Testis (tissue), 2 donors: ENCODE measurements at regions not wholly inside any gene's neighbourhood (a gene's known extent, or its start where the extent isn't known, plus 50 kb on each side); places are given as distances from the start of the nearest gene placed in this dataset.
"Not testable (repeated sequence)": the region's sequence is repeated elsewhere in the genome, so short reads cannot be mapped to it uniquely, and the experiment has no call there.

ENCODE experiments used
- DNase-seq: peaks from one replicate; pipeline ENCODE4 v3.0.0-alpha.2; 2019
- H3K27ac ChIP-seq, 2 donors: fragments of 200-600 bp; sonication (generic); one replicate each; pipeline ENCODE4 v1.5.1; 2019
- H3K27me3 ChIP-seq: fragments of 200-600 bp; sonication (generic); one replicate; pipeline ENCODE4 v1.5.1; 2019
- H3K36me3 ChIP-seq: fragments of 200-600 bp; sonication (generic); one replicate; pipeline ENCODE4 v1.5.1; 2017; ENCODE audit warnings: low read depth; ENCODE audit errors: missing control alignments
- H3K4me1 ChIP-seq: fragments of 200-600 bp; sonication (generic); one replicate; pipeline ENCODE4 v1.5.1; 2019
- H3K4me3 ChIP-seq, 2 donors: fragments of 200-600 bp; sonication (generic); one replicate each; pipeline ENCODE4 v1.5.1; 2017 to 2019
- H3K9me3 ChIP-seq: fragments of 200-600 bp; sonication (generic); one replicate; pipeline ENCODE4 v1.5.1; 2017
- CTCF ChIP-seq, 3 experiments: fragments of 450-650 bp in 2 of 3; fragments of 200-600 bp in 1 of 3; sonication (generic) in 1 of 3; IDR thresholded peaks; one replicate each; pipeline ENCODE4 v1.5.1; 2016 to 2019; ENCODE audit warnings: antibody characterized with exemption in 3 of 3, mild to moderate bottlenecking in 2 of 3, moderate library complexity in 1 of 3
- POLR2A ChIP-seq: fragments of 450-650 bp; IDR thresholded peaks from one replicate; pipeline ENCODE4 v1.6.1; 2017; ENCODE audit warnings: antibody characterized with exemption, mild to moderate bottlenecking, moderate library complexity
- WGBS, 2 donors: methylation state at CpG; one replicate each; pipeline ENCODE4 v1.1.5; 2018; 5-methylcytosine and 5-hydroxymethylcytosine counted together
- intact Hi-C: fragments of 100-400 bp; cut with DNase I; formaldehyde crosslinking; loops from one replicate; pipeline ENCODE4 v1.15.1; 2023; ENCODE audit warnings: low total_unique reads
- small RNA-seq, 2 donors: library from RNA; depleted of rRNA; stranded (forward); fragments of <200 nt; gene quantifications; one replicate each; pipeline ENCODE3, GENCODE V24; 2016

GRCh38 chr4:92249541-92249940 is 54.2 kb upstream of the GRID2 start:
- 90 to 96% methylated on average over 2 of the region's 2 CpGs for WGBS, 2 donors
- no peaks in the 10 kb centered on the region for H3K4me1 ChIP-seq
- no peaks in the 10 kb centered on the region for H3K36me3 ChIP-seq
- H3K27me3 ChIP-seq, result no peaks in the 10 kb centered on the region
- no peak for TF ChIP-seq POLR2A
- TF ChIP-seq CTCF (IDR thresholded peaks at IDR 0.05), result no peak
- H3K4me3 ChIP-seq, result no peak overlapping the region
- no peak for DNase-seq
- H3K9me3 ChIP-seq, result no peaks in the 10 kb centered on the region
- intact Hi-C loops, result no loop called here
- H3K27ac ChIP-seq, result no peak overlapping the region

DNA sequence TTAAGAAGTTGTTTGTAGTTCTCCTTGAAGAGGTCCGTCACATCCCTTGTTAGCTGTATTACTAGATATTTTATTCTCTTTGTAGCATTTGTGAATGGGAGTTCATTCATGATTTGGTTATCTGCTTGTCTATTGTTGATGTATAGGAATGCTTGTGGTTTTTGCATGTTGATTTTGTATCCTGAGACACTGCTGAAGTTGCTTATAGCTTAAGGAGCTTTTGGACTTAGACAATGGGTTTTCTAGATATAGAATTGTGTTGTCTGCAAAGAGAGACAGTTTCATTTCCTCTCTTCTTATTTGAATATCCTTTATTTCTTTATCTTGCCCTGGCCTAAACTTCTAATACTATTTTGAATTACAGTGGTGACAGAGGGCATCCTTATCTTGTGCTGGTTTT is 52.1 kb upstream of the GRID2 start:
- 71 to 93% methylated on average over 1 of the region's 1 CpG for WGBS, 2 donors
- no peak overlapping the region for H3K4me3 ChIP-seq
- no peak overlapping the region for H3K27ac ChIP-seq
- no peak for DNase-seq
- H3K4me1 ChIP-seq, result no peaks in the 10 kb centered on the region
- H3K36me3 ChIP-seq, result no peaks in the 10 kb centered on the region
- no peaks in the 10 kb centered on the region for H3K27me3 ChIP-seq
- intact Hi-C loops, result no loop called here
- H3K9me3 ChIP-seq, result no peaks in the 10 kb centered on the region
- no peak for TF ChIP-seq POLR2A
- no peak for TF ChIP-seq CTCF (IDR thresholded peaks at IDR 0.05)

DNA sequence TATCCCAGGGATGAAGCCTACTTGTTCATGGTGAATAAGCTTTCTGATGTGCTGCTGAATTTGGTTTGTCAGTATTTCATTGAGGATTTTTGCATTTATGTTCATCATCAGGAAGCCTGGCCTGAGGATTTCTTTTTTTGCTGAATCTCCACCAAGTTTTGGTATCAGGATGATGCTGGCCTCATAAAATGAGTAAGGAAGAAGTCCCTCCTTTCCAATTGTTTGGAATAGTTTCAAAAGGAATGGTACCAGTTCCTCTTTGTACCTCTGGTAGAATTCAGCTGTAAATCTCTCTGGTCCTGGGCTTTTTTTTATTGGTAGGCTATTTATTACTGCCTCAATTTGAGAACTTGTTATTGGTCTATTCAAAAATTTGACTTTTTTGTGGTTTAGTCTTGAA is 51.4 kb upstream of the GRID2 start:
- H3K27ac ChIP-seq, H3K4me3 ChIP-seq, H3K36me3 ChIP-seq, intact Hi-C loops, H3K9me3 ChIP-seq, H3K4me1 ChIP-seq, H3K27me3 ChIP-seq, DNase-seq: not testable (repeated sequence)

GRCh38 chr4:92252846-92253245 is 50.9 kb upstream of the GRID2 start:
- 95 to 98% methylated on average over 3 of the region's 3 CpGs for WGBS, 2 donors
- no peak overlapping the region for H3K4me3 ChIP-seq

DNA sequence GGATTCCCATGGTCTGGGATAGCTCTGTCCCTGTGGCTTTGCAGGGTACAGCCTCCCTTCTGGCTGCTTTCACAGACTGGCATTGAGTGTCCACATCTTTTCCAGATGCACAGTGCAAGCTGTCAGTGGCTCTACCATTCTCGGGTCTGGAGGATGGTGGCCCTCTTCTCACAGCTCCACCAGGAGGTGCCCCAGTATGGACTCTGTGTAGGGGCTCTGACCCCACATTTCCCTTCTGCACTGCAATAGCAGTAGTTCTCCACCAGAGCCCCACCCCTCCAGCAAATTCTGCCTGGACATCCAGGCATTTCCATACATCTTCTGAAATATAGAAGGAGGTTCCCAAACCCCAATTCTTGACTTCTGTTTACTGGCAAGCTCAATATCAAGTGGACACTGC is 50.2 kb upstream of the GRID2 start:
- WGBS, 2 donors, result 89 to 92% methylated on average over 1 of the region's 1 CpG
- Histone ChIP-seq H3K4me1 (no peaks in the 10 kb centered on the region), H3K36me3 (no peaks in the 10 kb centered on the region), H3K27me3 (no peaks in the 10 kb centered on the region), H3K27ac (no peak overlapping the region), H3K9me3 (no peaks in the 10 kb centered on the region), H3K4me3 (no peak overlapping the region)
- DNase-seq, result no peak
- intact Hi-C loops, result no loop called here
- TF ChIP-seq POLR2A (no peak), CTCF (IDR thresholded peaks at IDR 0.05) (no peak)

More at GRCh38 chr4:92252846-92253245, 50.9 kb upstream of the GRID2 start:
- no peak for TF ChIP-seq CTCF (IDR thresholded peaks at IDR 0.05)
- TF ChIP-seq POLR2A, result no peak
- no peaks in the 10 kb centered on the region for H3K36me3 ChIP-seq
- intact Hi-C loops, result no loop called here
- H3K27ac ChIP-seq, result no peak overlapping the region
- no peaks in the 10 kb centered on the region for H3K9me3 ChIP-seq
- no peak for DNase-seq
- no peaks in the 10 kb centered on the region for H3K27me3 ChIP-seq
- H3K4me1 ChIP-seq, result no peaks in the 10 kb centered on the region

Small RNAs in the stretch of these regions (small RNA-seq; reads per million reads assigned to genes)
- 0 reads per million in 2 donors for gene KRT19P6
